Keratinocyte (primary cell): ENCODE measurements at regions not wholly inside any gene's neighbourhood (a gene's known extent, or its start where the extent isn't known, plus 50 kb on each side); places are given as distances from the start of the nearest gene placed in this dataset.

Experiments
- EZH2 ChIP-seq: IDR thresholded peaks from one replicate; pipeline ENCODE4 v1.6.1; 2012; ENCODE audit warnings: inconsistent platforms, mild to moderate bottlenecking, low read length, moderate library complexity
- TF ChIP-seq, protein P1 (sequence below), 3 experiments: IDR thresholded peaks in 1 of 3; conservative IDR thresholded peaks in 1 of 3; optimal IDR thresholded peaks in 1 of 3; 2 replicates in 2 of 3; 3 replicates in 1 of 3; pipeline versions ENCODE3 to v1.5.1; 2011; ENCODE audit warnings: low read length in 3 of 3, mild to moderate bottlenecking in 3 of 3, moderate library complexity in 2 of 3, control low read depth in 1 of 3, inconsistent platforms in 1 of 3; ENCODE audit not compliant: insufficient read depth in 2 of 3; ENCODE audit errors: extremely low read depth in 1 of 3

GRCh38 chr4:10736895-10737294 is 52.3 kb upstream of the CLNK start:
- TF ChIP-seq, protein P1, sequence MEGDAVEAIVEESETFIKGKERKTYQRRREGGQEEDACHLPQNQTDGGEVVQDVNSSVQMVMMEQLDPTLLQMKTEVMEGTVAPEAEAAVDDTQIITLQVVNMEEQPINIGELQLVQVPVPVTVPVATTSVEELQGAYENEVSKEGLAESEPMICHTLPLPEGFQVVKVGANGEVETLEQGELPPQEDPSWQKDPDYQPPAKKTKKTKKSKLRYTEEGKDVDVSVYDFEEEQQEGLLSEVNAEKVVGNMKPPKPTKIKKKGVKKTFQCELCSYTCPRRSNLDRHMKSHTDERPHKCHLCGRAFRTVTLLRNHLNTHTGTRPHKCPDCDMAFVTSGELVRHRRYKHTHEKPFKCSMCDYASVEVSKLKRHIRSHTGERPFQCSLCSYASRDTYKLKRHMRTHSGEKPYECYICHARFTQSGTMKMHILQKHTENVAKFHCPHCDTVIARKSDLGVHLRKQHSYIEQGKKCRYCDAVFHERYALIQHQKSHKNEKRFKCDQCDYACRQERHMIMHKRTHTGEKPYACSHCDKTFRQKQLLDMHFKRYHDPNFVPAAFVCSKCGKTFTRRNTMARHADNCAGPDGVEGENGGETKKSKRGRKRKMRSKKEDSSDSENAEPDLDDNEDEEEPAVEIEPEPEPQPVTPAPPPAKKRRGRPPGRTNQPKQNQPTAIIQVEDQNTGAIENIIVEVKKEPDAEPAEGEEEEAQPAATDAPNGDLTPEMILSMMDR (optimal IDR thresholded peaks at IDR 0.05 in 1 of 3, IDR thresholded peaks at IDR 0.05 in 1 of 3, conservative IDR thresholded peaks at IDR 0.05 in 1 of 3; ENCODE audit: extremely low read depth in 1 of 3, insufficient read depth in 2 of 3, low read length in 3 of 3), result no peak
- no peak for TF ChIP-seq EZH2
